ENCODE measurements at regions not wholly inside any gene's neighbourhood (a gene's known extent, or its start where the extent isn't known, plus 50 kb on each side); places are given as distances from the start of the nearest gene placed in this dataset.
A peak's percentile ranks its signal among the peaks of the same experiment; 100 is the strongest.

DNA sequence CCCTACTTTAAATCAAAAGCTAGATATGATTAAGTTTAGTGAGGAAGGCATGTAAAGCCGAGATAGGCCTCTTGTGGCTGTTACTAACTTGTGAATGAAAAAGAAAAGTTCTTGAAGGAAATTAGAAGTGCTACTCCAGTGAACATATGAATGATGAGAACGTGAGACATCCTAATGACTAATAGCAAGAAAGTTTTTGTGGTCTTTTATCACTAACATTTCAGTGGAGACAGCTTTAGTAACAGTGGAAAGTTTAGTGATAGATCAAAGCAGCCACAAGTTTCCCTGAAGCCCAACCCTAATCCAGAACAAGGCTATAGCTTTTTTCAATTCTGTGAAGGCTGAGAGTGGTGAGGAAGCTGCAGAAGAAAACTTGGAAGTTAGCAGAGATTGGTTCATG lies 73.6 kb upstream of the LRRC8B start:
- DNase-seq (ENCODE audit: low read depth in 1 of 2, low spot score in 1 of 2), result no peak
- TF ChIP-seq, protein P1, sequence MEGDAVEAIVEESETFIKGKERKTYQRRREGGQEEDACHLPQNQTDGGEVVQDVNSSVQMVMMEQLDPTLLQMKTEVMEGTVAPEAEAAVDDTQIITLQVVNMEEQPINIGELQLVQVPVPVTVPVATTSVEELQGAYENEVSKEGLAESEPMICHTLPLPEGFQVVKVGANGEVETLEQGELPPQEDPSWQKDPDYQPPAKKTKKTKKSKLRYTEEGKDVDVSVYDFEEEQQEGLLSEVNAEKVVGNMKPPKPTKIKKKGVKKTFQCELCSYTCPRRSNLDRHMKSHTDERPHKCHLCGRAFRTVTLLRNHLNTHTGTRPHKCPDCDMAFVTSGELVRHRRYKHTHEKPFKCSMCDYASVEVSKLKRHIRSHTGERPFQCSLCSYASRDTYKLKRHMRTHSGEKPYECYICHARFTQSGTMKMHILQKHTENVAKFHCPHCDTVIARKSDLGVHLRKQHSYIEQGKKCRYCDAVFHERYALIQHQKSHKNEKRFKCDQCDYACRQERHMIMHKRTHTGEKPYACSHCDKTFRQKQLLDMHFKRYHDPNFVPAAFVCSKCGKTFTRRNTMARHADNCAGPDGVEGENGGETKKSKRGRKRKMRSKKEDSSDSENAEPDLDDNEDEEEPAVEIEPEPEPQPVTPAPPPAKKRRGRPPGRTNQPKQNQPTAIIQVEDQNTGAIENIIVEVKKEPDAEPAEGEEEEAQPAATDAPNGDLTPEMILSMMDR (IDR thresholded peaks at IDR 0.05; ENCODE audit: insufficient read depth, low read length), result no peak
- TF ChIP-seq POLR2AphosphoS5 (IDR thresholded peaks at IDR 0.05; ENCODE audit: low read depth) (no peak), SPI1 (IDR thresholded peaks at IDR 0.05; ENCODE audit: borderline replicate concordance, low read depth) (no peak), GABPA (IDR thresholded peaks at IDR 0.05; ENCODE audit: low read depth) (no peak)
- TF ChIP-seq, protein P2, sequence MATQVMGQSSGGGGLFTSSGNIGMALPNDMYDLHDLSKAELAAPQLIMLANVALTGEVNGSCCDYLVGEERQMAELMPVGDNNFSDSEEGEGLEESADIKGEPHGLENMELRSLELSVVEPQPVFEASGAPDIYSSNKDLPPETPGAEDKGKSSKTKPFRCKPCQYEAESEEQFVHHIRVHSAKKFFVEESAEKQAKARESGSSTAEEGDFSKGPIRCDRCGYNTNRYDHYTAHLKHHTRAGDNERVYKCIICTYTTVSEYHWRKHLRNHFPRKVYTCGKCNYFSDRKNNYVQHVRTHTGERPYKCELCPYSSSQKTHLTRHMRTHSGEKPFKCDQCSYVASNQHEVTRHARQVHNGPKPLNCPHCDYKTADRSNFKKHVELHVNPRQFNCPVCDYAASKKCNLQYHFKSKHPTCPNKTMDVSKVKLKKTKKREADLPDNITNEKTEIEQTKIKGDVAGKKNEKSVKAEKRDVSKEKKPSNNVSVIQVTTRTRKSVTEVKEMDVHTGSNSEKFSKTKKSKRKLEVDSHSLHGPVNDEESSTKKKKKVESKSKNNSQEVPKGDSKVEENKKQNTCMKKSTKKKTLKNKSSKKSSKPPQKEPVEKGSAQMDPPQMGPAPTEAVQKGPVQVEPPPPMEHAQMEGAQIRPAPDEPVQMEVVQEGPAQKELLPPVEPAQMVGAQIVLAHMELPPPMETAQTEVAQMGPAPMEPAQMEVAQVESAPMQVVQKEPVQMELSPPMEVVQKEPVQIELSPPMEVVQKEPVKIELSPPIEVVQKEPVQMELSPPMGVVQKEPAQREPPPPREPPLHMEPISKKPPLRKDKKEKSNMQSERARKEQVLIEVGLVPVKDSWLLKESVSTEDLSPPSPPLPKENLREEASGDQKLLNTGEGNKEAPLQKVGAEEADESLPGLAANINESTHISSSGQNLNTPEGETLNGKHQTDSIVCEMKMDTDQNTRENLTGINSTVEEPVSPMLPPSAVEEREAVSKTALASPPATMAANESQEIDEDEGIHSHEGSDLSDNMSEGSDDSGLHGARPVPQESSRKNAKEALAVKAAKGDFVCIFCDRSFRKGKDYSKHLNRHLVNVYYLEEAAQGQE (IDR thresholded peaks at IDR 0.05; ENCODE audit: insufficient replicate concordance, low read depth), result no peak
- Histone ChIP-seq H3K4me3 (replicated peaks; ENCODE audit: insufficient read depth, low read length) (no peak overlapping the region), H3K27ac (replicated peaks) (no peak overlapping the region), H3K27me3 (ENCODE audit: insufficient read depth, poor library complexity, severe bottlenecking) (no peaks in the 10 kb centered on the region)

DNA sequence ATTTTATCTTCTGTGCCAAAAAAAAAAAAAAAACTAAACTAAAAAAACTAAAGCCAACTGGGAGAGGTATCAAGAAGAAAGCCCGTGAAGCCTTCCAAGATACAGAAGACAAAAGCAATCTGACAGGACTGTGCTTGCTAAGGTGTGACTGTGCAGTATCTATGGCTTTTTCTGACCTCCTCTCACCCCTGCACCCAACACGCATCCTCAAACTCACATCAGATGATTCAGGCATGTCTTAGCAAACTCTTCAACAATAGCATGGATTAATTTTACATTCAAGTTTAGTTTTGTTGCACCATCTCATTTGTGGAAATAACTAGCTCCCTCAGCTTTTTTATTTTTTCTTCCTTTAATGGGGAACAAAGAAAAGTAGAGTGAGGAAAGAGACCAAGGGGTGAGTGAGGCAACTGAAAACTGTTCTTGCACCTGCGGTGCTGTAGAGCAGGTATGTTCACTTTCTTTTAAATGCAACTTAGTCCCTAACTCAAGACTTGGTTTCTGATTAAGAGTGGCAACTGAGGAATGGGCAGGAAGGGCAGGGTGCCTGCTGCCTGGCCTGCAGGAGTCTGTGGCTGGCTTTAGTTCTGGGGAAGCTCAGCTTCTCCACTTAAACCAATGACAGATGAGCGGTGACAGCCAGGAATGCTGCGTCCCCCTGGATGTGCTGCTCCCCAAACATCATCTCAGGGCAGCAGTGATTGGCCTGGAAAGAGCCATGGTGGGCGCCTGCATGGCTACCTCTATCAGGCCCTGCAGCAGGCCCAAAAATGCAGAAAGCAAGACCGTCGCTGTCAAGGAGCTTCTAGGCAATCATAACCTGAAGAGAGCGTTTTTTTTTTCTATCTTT lies 71.3 kb upstream of the LRRC8B start:
- Histone ChIP-seq H3K27me3 (ENCODE audit: insufficient read depth, poor library complexity, severe bottlenecking) (no peaks in the 10 kb centered on the region), H3K4me3 (replicated peaks; ENCODE audit: insufficient read depth, low read length) (no peak overlapping the region), H3K27ac (replicated peaks) (no peak overlapping the region)
- DNase-seq (ENCODE audit: low read depth in 1 of 2, low spot score in 1 of 2), result no peak
- no peak for TF ChIP-seq GABPA (IDR thresholded peaks at IDR 0.05; ENCODE audit: low read depth)
- TF ChIP-seq, protein P2 (IDR thresholded peaks at IDR 0.05; ENCODE audit: insufficient replicate concordance, low read depth), result no peak
- TF ChIP-seq, protein P1 (IDR thresholded peaks at IDR 0.05; ENCODE audit: insufficient read depth, low read length), result no peak
- TF ChIP-seq SPI1 (IDR thresholded peaks at IDR 0.05; ENCODE audit: borderline replicate concordance, low read depth), result no peak
- no peak for TF ChIP-seq POLR2AphosphoS5 (IDR thresholded peaks at IDR 0.05; ENCODE audit: low read depth)

DNA sequence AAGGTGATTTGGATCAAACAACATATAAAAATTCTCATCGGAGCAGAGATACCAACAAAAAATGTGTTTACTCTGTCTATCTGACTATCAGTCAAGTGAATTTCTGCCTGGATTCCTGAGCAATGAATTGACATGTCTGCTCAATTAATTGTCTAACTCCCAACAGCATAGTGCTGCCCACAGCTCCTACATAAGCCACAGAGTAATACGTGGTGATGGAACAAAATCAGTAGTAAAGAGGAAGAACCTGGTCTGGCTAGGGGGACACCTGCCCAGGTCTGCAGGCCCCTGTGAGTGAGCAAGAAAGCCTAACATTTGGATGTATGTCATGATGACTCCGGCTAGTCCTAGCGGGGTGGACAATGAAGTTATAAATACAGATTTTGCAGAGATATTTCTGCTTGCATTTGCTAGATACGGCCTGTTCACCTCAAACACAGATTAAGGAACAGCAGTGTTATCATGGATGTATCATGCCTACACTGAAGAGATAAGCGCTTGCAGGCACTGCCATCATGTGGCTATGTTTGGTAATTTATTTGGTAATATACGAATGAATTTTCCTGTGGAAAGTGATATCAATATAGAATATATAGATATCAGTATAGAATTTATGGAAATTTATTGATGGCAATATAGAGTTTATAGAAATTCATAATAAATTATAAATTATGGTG lies 69.6 kb upstream of the LRRC8B start:
- no peaks in the 10 kb centered on the region for H3K27me3 ChIP-seq (ENCODE audit: insufficient read depth, poor library complexity, severe bottlenecking)
- TF ChIP-seq, protein P1 (IDR thresholded peaks at IDR 0.05; ENCODE audit: insufficient read depth, low read length), result no peak
- TF ChIP-seq SPI1 (IDR thresholded peaks at IDR 0.05; ENCODE audit: borderline replicate concordance, low read depth) (peak; percentile 49; the same call in 1 of the 2 replicates), GABPA (IDR thresholded peaks at IDR 0.05; ENCODE audit: low read depth) (no peak)
- DNase-seq (ENCODE audit: low read depth in 1 of 2, low spot score in 1 of 2), result peak; percentile 12 to 61
- H3K27ac ChIP-seq (replicated peaks), result no peak overlapping the region
- no peak overlapping the region for H3K4me3 ChIP-seq (replicated peaks; ENCODE audit: insufficient read depth, low read length)
